NOMO-1 treated with dmso at 0.1 percent for 144 hours (cell line): ENCODE measurements at regions not wholly inside any gene's neighbourhood (a gene's known extent, or its start where the extent isn't known, plus 50 kb on each side); places are given as distances from the start of the nearest gene placed in this dataset.

Experiments
- DNase-seq: peaks from one replicate; lab custom pipeline; 2025; ENCODE audit not compliant: unreplicated experiment; lab: John Stamatoyannopoulos, UW

DNA sequence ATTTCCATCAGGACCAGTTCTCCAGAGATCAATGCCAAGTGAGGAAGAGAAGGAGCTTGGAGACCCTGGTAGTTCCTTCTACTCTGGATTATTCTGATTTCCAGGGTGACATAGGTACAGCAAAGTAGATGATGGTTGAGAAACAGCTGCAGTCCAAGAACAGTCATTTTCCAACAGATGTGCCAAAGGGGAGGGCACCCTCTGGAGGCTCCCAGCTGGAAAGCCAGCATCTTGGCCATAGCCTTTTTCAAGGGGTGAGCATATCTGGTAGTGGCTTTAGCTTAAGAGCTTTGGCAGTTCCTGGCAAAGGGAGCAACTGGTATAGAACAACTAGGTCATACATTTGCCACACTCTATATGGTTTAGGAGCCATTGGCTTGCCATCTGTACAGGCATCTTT is 492.7 kb downstream of the RASEF start:
- no peak for DNase-seq

DNA sequence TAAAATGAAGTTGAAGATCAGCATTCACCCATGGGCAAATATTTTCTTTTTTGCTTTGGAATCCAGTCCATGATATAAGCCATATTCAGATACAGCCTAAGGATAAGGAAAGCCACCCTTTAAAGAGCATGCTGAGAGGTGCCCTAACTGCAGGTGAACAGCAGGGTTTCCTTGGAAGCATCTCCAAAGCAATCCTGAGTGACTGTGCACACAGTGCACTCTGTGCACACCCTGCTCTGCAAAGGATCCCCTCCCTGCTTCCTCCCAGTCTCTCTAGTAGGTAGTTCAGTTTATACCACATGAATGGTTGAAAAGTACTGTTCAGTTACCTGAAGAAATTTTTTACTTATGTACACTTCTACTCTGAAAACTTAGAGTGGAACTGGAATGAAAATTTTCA is 491.4 kb downstream of the RASEF start:
- DNase-seq = no peak

GRCh38 chr9:82572146-82572545 is 490.8 kb downstream of the RASEF start:
- no peak for DNase-seq

DNA sequence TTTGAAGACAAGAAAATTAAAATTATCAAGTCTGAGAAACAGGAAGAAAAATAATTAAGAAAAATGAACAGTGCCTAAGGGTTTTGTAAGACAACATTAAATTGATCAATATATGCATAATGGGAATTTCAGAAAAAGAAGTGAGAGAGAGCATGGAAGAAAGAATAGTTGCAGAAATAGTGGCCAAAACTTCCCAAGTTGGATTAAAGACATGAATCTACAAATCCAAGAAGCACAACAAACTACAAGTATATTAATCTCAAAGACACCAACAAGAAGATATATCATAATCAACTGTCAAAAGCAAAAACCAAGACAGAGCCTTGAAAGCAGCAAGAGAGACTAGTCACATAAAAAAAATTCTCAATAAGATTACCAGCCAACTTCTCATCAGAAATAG is 488.0 kb downstream of the RASEF start:
- DNase-seq = no peak

DNA sequence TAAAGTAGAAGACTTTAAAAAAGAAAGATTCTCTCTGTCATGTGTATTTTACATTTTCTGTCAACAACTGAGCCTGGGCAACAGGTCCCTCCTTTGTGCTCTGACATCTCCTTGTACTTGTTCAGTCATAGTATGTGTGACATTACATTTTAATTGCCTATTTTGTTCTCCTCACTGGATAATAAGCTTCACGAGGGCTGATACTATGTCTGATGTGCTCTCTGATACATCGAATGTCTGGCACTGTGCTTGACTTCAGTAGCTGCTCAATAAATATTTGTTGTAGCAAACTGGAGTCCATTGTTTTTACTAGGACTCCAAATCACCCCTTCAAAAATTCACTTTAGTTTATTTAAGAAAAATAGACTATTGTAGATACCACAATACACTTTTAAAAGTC is 482.0 kb downstream of the RASEF start:
- no peak for DNase-seq

DNA sequence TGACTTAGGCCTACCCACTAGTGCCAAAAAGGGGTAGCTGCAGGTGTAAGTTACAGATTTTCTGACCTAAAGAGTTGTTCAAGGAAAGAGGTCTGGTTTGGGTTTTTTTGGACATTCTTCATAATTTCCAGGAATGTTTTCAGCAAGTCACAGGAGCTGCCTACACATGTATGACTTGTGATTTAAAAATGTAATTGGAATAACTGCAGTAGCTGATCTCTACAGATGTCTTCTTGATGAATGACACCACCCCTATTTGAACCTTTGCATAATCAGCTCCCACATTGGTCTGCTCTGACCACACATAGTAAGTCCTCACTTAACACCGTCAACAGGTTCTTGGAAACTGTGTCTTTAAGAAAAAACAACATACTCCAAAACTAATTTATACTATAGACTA is 481.4 kb downstream of the RASEF start:
- DNase-seq = no peak

DNA sequence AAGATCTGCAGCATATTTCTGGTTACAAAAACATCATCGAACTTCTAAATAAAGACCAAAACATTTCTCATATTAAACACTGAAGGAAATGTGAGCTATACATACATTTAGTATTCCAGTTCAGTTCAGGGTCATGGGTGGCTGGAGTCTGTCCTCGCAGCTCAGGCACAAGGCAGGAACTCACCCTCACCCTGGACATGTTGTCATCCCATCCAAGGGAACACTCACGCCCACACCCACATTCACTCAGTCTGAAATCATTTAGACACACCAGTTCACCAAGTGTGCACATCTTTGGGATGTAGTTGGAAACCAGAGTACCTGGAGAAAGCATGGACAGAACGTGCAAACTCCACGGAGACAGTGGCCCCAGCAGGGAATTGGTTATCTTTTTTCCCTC is 481.0 kb downstream of the RASEF start:
- DNase-seq = no peak

DNA sequence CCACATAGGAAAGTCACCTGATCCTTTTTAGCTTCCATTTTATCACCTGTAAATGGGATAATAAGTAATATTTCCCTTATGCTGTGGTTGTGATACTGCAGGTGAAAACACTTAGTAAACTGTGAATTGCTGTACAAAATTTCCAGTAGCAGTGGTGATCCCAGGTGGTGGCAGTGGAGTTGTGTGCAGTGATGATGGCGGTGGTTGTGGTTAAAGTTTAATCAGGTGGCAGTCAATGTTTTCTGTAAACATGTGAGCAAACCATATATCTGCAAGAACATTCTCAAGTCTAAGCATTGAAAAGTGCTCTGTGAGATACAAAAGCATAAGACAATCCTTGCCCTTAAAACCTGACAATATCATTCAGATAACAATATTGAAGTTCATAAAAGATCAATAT is 480.2 kb downstream of the RASEF start:
- no peak for DNase-seq

DNA sequence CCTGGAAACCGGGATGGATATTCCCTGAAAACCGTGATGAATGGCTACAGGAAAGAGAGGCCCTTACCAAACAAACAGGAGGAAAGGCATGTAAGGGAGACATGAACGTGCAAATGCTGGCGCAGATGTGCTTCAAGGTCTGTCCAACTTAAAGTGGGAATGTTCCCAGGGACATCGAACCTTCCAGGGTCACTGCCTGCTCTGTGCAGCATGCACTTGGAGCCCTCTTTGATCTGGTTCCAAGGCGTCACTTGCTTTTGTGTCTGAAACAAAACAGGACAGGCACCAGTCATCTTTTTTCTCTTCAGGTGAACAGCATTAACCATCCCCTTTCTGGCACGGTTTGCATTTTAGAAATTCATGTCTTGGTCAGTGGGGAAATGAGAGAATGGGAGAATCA is 479.4 kb downstream of the RASEF start:
- no peak for DNase-seq

DNA sequence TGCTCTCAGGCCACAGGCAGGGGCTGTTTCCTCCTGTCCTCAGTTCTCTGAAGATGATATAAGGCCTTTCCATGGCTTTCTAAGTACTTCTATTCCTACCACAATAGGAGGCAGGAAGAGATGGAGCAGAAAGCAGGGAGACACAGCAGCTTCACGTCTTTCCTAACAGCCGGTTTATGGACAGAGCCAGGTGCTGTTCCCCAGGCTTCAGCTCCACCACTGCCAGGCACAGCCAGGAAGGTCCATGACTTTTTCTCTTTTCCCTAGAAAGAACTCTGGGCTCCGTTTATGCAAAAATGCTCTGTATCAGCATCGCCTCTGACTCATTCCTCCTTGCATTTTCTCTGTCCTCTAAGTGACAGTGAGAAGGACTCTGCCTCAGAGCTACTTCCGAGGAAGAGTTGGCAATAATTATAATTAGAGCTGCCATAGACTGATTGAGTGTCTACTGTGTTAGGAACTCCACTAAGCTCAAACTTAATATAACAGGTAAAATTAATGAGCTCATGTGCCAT is 478.5 kb downstream of the RASEF start:
- DNase-seq = no peak

GRCh38 chr9:82586918-82587356 is 476.0 kb downstream of the RASEF start:
- DNase-seq = no peak

- no peak for DNase-seq
Observed at GRCh38 chr9:82588301-82589180, 474.4 kb downstream of the RASEF start.

DNA sequence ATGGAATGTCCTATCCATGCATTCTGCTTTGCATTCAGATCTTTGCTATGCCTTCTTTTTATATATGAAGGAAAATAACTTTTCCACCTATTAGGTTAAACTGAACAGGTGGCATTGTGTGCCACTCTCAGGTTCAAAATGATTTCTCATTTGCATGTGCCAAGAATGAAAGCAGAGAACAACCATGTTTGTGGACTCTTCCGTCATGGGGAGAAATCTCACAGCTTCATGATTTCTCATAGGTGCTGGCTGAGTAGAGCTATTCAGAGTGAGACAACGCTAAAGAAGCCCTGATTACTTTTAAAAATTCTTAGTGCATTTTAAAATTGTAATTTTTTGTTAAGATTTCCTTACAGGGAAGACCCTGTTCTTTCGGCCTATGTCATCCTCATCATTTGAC is 472.1 kb downstream of the RASEF start:
- DNase-seq = no peak

DNA sequence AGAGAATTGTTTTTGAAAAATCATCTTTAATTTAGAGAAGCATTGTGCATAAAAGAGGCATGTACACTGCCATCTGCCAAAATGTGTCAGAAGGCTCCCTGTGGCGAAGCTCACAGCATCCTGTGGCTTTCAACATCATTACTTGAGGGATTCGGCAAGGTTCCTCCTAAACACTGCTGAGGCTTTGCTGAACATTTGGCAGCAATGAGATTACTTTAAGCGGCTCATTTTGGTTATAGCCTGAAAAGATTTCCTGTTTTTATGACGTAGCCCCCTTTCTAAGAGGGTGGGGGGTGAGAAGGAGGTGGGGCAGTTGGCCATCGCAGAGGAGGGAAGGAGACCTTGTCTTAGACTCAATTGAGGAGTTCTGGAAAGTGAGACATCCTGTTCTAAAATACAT is 469.4 kb downstream of the RASEF start:
- no peak for DNase-seq

DNA sequence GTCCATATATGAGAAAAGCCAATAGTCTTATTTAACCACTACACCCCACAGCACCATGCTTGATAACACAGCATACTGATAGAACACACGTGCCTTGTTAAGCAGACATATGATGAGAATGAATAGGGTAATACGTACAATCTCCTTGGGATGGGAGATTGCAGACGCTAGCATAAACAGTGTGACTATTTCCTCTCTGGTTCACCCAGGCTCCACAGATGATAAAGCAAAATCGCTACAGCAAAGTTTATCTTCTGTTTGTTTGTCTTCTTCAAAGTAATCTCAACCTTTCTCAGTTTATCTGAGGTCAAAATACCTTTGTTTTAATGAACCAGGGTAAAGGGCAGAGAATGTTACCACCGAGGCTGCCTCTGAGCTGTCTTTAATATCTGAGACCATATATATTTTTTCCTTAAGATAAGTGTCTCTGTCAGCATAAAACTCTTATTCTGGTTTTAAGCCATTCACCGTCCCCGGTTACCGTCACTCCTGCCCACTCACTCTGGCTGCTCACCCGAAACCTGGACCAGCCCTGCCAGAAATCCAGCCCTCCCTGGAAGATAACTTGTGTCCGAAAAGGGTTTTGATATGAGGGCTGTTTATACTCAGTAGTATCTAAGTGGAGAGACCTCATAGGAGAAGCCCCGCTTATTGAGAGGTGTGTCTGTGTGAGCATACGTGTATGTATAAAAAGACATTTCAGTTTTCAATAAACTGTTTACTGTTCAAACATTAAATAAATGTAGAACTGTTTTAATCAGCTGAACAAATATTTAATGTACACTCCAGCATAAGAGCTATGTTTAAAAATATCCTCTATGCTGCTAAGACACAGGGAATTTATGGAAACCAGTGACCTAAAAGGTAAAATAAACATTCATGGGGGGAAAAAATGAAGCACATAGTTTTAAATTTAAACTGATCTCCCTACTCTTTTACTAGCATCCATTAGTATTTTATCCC is 465.4 kb downstream of the RASEF start:
- no peak for DNase-seq

- DNase-seq = no peak
Observed at GRCh38 chr9:82598241-82599039, 464.5 kb downstream of the RASEF start.

DNA sequence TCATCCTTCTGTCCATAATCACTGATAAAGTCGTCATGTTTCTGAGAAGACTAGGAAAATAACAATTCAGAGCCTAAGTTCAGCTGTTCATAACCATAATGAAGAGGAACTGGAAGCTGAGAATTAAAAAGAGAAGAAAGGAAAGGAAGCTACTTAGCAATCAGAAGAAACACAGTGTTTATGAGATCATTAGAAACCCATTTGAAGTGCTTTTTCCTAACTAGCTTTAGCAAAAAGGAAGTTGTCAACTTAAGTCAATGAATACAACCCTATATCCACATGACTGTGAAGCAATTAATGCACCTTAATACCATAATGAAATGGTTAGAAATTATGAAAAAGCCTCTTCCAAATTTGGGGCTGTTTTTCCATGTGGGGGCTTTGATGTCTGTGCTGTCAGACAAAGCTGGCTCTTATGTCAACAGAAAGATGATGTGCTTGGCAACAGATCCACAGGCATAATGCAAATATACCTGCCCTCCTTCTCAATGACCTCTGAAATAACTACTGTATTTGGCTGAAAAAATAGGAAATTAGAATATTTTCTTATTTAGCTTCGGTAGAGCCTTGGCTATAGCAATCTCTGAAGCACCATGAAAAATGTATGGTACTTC is 463.5 kb downstream of the RASEF start:
- DNase-seq = no peak

GRCh38 chr9:82600536-82601292 is 462.2 kb downstream of the RASEF start:
- no peak for DNase-seq

DNA sequence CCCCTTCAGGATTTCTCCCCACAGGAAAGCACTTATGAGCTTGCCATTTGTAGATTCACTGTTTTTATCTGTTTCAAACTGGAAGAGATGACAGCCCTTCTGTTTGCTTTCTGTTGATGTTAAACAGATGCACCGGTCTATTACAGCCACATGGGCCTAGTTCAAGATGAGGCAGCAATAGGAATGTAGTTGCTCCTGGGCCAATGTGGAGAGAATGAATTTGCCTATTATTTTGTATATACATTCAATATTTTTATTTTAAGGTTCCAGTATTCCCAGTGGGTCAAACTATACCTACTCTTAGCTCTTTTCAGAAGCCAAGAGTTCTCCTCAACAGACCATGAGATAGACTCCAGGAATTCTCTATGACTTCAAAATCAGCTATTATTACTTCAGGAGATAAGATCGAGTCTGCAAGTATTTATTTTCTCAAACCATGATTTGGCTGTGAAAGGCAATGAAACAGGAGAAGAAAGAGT is 461.6 kb downstream of the RASEF start:
- DNase-seq = no peak
